ENCODE measurements at regions not wholly inside any gene's neighbourhood (a gene's known extent, or its start where the extent isn't known, plus 50 kb on each side); places are given as distances from the start of the nearest gene placed in this dataset.

- WGBS, 3 donors = 57 to 74% (median 66%) methylated on average over 3 of the region's 3 CpGs
- no peak overlapping the region for H3K4me3 ChIP-seq
- TF ChIP-seq EP300 (IDR thresholded peaks at IDR 0.05) = no peak
- no peaks in the 10 kb centered on the region for H3K4me1 ChIP-seq (ENCODE audit: insufficient read depth)
- H3K27me3 ChIP-seq = no peaks in the 10 kb centered on the region
- no peaks in the 10 kb centered on the region for H3K36me3 ChIP-seq
- DNase-seq = no peak
- intact Hi-C loops (cut with DNase I) = no loop called here
- H3K27ac ChIP-seq = no peak overlapping the region
- H3K9me3 ChIP-seq = no peaks in the 10 kb centered on the region
Measured at GRCh38 chr2:126765395-126765794, 109.4 kb downstream of the GYPC start.

GRCh38 chr2:126766295-126766968 lies 110.5 kb downstream of the GYPC start:
- no peak for DNase-seq
- H3K36me3 ChIP-seq = no peaks in the 10 kb centered on the region
- H3K4me3 ChIP-seq = no peak overlapping the region
- no peaks in the 10 kb centered on the region for H3K9me3 ChIP-seq
- H3K4me1 ChIP-seq (ENCODE audit: insufficient read depth) = no peaks in the 10 kb centered on the region
- no peaks in the 10 kb centered on the region for H3K27me3 ChIP-seq
- TF ChIP-seq CTCF (IDR thresholded peaks at IDR 0.05) = no peak
- TF ChIP-seq POLR2A (IDR thresholded peaks at IDR 0.05) = no peak
- 71 to 83% (median 73%) methylated on average over 6 to 7 of the region's 7 CpGs for WGBS, 3 donors
- no peak overlapping the region for H3K27ac ChIP-seq
- intact Hi-C loops (cut with DNase I) = no loop called here

GRCh38 chr2:126766969-126767296 lies 111.0 kb downstream of the GYPC start:
- no peaks in the 10 kb centered on the region for H3K36me3 ChIP-seq
- H3K27ac ChIP-seq = no peak overlapping the region
- no peak for TF ChIP-seq POLR2A (IDR thresholded peaks at IDR 0.05)
- no peak for TF ChIP-seq EP300 (IDR thresholded peaks at IDR 0.05)
- no peak for TF ChIP-seq CTCF (IDR thresholded peaks at IDR 0.05)
- DNase-seq = no peak
- no peak overlapping the region for H3K4me3 ChIP-seq
- H3K4me1 ChIP-seq (ENCODE audit: insufficient read depth) = no peaks in the 10 kb centered on the region
- 75 to 79% (median 79%) methylated on average over 7 of the region's 7 CpGs for WGBS, 3 donors
- no peaks in the 10 kb centered on the region for H3K27me3 ChIP-seq
- intact Hi-C loops (cut with DNase I) = no loop called here
- H3K9me3 ChIP-seq = no peaks in the 10 kb centered on the region

- Histone ChIP-seq H3K4me1 (ENCODE audit: insufficient read depth) (no peaks in the 10 kb centered on the region), H3K9me3 (no peaks in the 10 kb centered on the region), H3K27ac (no peak overlapping the region), H3K27me3 (no peaks in the 10 kb centered on the region), H3K4me3 (no peak overlapping the region), H3K36me3 (no peaks in the 10 kb centered on the region)
- DNase-seq = no peak
- TF ChIP-seq POLR2A (IDR thresholded peaks at IDR 0.05) (no peak), EP300 (IDR thresholded peaks at IDR 0.05) (no peak), CTCF (IDR thresholded peaks at IDR 0.05) (no peak)
- 78 to 83% (median 82%) methylated on average over 3 of the region's 3 CpGs for WGBS, 3 donors
- intact Hi-C loops (cut with DNase I) = no loop called here
Measured at GRCh38 chr2:126769118-126769517, 113.2 kb downstream of the GYPC start.

- 95 to 97% (median 97%) methylated on average over 2 of the region's 2 CpGs for WGBS, 3 donors
- intact Hi-C loops (cut with DNase I) = loop anchor here (10.0 kb wide), 3 partner anchors 146 to 546 kb away; no protein-coding TSS in a partner anchor
Measured at GRCh38 chr2:126770466-126770865, 114.5 kb downstream of the GYPC start.

More at GRCh38 chr2:126770466-126770865, 114.5 kb downstream of the GYPC start:
- Histone ChIP-seq H3K36me3 (no peaks in the 10 kb centered on the region), H3K9me3 (no peaks in the 10 kb centered on the region), H3K4me3 (no peak overlapping the region), H3K4me1 (ENCODE audit: insufficient read depth) (no peaks in the 10 kb centered on the region), H3K27ac (no peak overlapping the region), H3K27me3 (no peaks in the 10 kb centered on the region)
- no peak for DNase-seq
- no peak for TF ChIP-seq POLR2A (IDR thresholded peaks at IDR 0.05)
- no peak for TF ChIP-seq CTCF (IDR thresholded peaks at IDR 0.05)
- TF ChIP-seq EP300 (IDR thresholded peaks at IDR 0.05) = no peak
